ENCODE measurements at regions not wholly inside any gene's neighbourhood (a gene's known extent, or its start where the extent isn't known, plus 50 kb on each side); places are given as distances from the start of the nearest gene placed in this dataset.

GRCh38 chr2:193988784-193989183 lies 1668.2 kb upstream of the SLC39A10 start:
- ChIA-PET CTCF (no interaction called here), POLR2A (no interaction called here)

GRCh38 chr2:193985272-193985671 lies 1671.8 kb upstream of the SLC39A10 start:
- Histone ChIP-seq H3K4me3 (ENCODE audit: low read depth, low read length) (no peak overlapping the region), H3K9me3 (ENCODE audit: control insufficient read depth, insufficient read depth, low read depth, low read length) (no peaks in the 10 kb centered on the region), H3K36me3 (ENCODE audit: control insufficient read depth in 2 of 2, insufficient read depth in 1 of 2, low read length in 2 of 2) (no peaks in the 10 kb centered on the region), H3K4me1 (ENCODE audit: control insufficient read depth, insufficient read depth, low read length) (no peaks in the 10 kb centered on the region), H3K27ac (ENCODE audit: extremely low read depth, low read depth, low read length) (no peak overlapping the region)
- POLR2A ChIA-PET, result no interaction called here
- TF ChIP-seq ZNF132 (tag by site-specific recombination; IDR thresholded peaks at IDR 0.05; ENCODE audit: borderline replicate concordance), result no peak
- TF ChIP-seq ZNF140 (tag by site-specific recombination; IDR thresholded peaks at IDR 0.05), result no peak
- TF ChIP-seq ZBTB17 (tag by site-specific recombination; IDR thresholded peaks at IDR 0.05), result no peak
- no peak for TF ChIP-seq WT1 (tag by site-specific recombination; IDR thresholded peaks at IDR 0.05)
- TF ChIP-seq REST (tag by site-specific recombination; IDR thresholded peaks at IDR 0.05), result no peak
- TF ChIP-seq ZNF623 (tag by site-specific recombination; IDR thresholded peaks at IDR 0.05), result no peak
- TF ChIP-seq TSHZ1 (tag by site-specific recombination; IDR thresholded peaks at IDR 0.05; ENCODE audit: borderline replicate concordance), result no peak
- TF ChIP-seq ZNF76 (tag by site-specific recombination; IDR thresholded peaks at IDR 0.05; ENCODE audit: borderline replicate concordance, low read depth), result no peak
- CTCF ChIA-PET, result no interaction called here

More at GRCh38 chr2:193988784-193989183, 1668.2 kb upstream of the SLC39A10 start:
- Histone ChIP-seq H3K4me1 (ENCODE audit: control insufficient read depth, insufficient read depth, low read length) (no peaks in the 10 kb centered on the region), H3K4me3 (ENCODE audit: low read depth, low read length) (no peak overlapping the region), H3K27ac (ENCODE audit: extremely low read depth, low read depth, low read length) (no peak overlapping the region), H3K9me3 (ENCODE audit: control insufficient read depth, insufficient read depth, low read depth, low read length) (no peaks in the 10 kb centered on the region), H3K36me3 (ENCODE audit: control insufficient read depth in 2 of 2, insufficient read depth in 1 of 2, low read length in 2 of 2) (no peaks in the 10 kb centered on the region)
- TF ChIP-seq ZNF391 (tag by site-specific recombination; IDR thresholded peaks at IDR 0.05; ENCODE audit: borderline replicate concordance, low read depth) (no peak), ZNF624 (tag by site-specific recombination; IDR thresholded peaks at IDR 0.05) (no peak), ZNF350 (tag by site-specific recombination; IDR thresholded peaks at IDR 0.05) (no peak), ZNF544 (tag by site-specific recombination; IDR thresholded peaks at IDR 0.05) (no peak), ZNF211 (tag by site-specific recombination; IDR thresholded peaks at IDR 0.05; ENCODE audit: low read depth) (no peak), ZNF639 (tag by site-specific recombination; IDR thresholded peaks at IDR 0.05) (no peak), ZNF221 (tag by site-specific recombination; IDR thresholded peaks at IDR 0.05; ENCODE audit: borderline replicate concordance) (no peak), IKZF3 (tag by site-specific recombination; IDR thresholded peaks at IDR 0.05) (no peak), ZNF561 (tag by site-specific recombination; IDR thresholded peaks at IDR 0.05; ENCODE audit: borderline replicate concordance) (no peak), AEBP2 (tag by site-specific recombination; IDR thresholded peaks at IDR 0.05; ENCODE audit: borderline replicate concordance) (no peak), KLF1 (tag by site-specific recombination; IDR thresholded peaks at IDR 0.05) (no peak), ZXDB (tag by site-specific recombination; IDR thresholded peaks at IDR 0.05) (no peak)
